Prostate gland (tissue), 2 donors: ENCODE measurements at regions not wholly inside any gene's neighbourhood (a gene's known extent, or its start where the extent isn't known, plus 50 kb on each side); places are given as distances from the start of the nearest gene placed in this dataset.

Experiments used
- DNase-seq: peaks from one replicate; pipeline ENCODE4 v3.0.0-alpha.2; 2019; ENCODE audit warnings: low spot score
- H3K27ac ChIP-seq, 2 donors: fragments of 200-600 bp; sonication (generic); 2 replicates each; pipeline ENCODE4 v1.5.1; 2017 to 2019
- H3K27me3 ChIP-seq: fragments of 200-600 bp; sonication (generic); replicated peaks from 2 replicates; pipeline ENCODE4 v1.5.1; 2019; ENCODE audit not compliant: insufficient read depth
- H3K36me3 ChIP-seq, 2 donors: fragments of 200-600 bp; sonication (generic); 1 replicate in 1 of 2; 2 replicates in 1 of 2; pipeline versions ENCODE4 v1.5.1 to v1.8.1; 2017 to 2019
- H3K4me1 ChIP-seq: fragments of 200-600 bp; sonication (generic); replicated peaks from 2 replicates; pipeline ENCODE4 v1.5.1; 2019
- H3K4me3 ChIP-seq, 2 donors: fragments of 200-600 bp; sonication (generic); 2 replicates each; pipeline ENCODE4 v1.5.1; 2017 to 2019
- H3K9me3 ChIP-seq: fragments of 200-600 bp; sonication (generic); 2 replicates; pipeline ENCODE4 v1.5.1; 2017
- CTCF ChIP-seq, 4 experiments: fragments of 200-600 bp in 2 of 4; fragments of 450-650 bp in 2 of 4; sonication (generic) in 2 of 4; IDR thresholded peaks; 1 replicate in 3 of 4; 2 replicates in 1 of 4; pipeline ENCODE4 v1.5.1; 2016 to 2019; ENCODE audit warnings: antibody characterized with exemption in 4 of 4, mild to moderate bottlenecking in 2 of 4, moderate library complexity in 2 of 4
- POLR2A ChIP-seq: fragments of 450-650 bp; IDR thresholded peaks from one replicate; pipeline ENCODE4 v1.6.1; 2016; ENCODE audit warnings: antibody characterized with exemption, mild to moderate bottlenecking
- POLR2AphosphoS5 ChIP-seq: sonication (generic); formaldehyde crosslinking; IDR thresholded peaks from one replicate; pipeline ENCODE4 v1.6.1; 2017; ENCODE audit warnings: antibody characterized with exemption
- WGBS: methylation state at CpG from one replicate; pipeline ENCODE4 v1.1.5; 2018; 5-methylcytosine and 5-hydroxymethylcytosine counted together
- intact Hi-C: fragments of 100-400 bp; cut with DNase I; formaldehyde crosslinking; loops from one replicate; pipeline ENCODE4 v1.14.2; 2022

DNA sequence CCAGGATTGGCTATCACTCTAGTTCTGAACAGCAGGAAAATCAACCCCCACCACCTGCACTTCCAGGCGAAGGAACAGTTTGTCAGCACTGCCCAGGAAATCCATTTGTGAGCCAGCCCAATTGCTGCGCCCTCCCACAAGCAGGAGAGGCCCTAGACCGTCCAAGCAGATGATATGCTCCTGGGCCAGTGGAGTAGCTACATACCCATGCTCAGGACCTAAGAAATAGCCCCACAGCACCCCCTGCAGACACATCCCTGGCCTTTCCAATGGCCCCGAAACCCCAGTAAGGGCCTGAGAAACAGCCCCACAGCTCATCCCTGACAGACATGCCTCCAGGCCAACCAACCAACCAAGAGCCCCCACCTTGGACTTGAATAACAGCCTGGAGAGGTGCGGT, 111.5 kb upstream of the ZC3H11B start:
- Histone ChIP-seq H3K27ac (no peak overlapping the region), H3K36me3 (no peaks in the 10 kb centered on the region), H3K9me3 (no peaks in the 10 kb centered on the region), H3K27me3 (no peaks in the 10 kb centered on the region), H3K4me1 (no peaks in the 10 kb centered on the region), H3K4me3 (no peak overlapping the region)
- no peak for DNase-seq
- no peak for TF ChIP-seq POLR2AphosphoS5
- no peak for TF ChIP-seq CTCF (IDR thresholded peaks at IDR 0.05)
- TF ChIP-seq POLR2A = no peak
- 95% methylated on average over 5 of the region's 5 CpGs for WGBS
- intact Hi-C loops = no loop called here

DNA sequence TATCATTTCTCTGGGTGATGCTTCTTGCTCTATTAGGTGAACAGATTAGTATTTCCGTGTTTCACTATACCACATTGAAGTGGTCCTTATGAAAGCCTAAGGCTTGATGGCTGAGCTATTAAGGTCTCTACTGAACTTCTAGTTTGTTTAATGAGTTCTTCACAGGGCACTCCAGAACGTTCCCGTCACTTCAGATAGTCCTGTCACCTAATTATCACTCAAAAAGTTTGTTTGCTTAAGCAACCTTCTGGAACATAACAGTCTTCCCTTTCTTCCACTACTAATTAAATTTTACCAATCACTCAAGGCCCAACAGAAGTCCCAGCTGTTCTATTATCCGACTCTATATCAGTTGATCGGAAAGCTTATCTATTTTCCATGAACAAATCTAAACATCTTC, 104.6 kb upstream of the ZC3H11B start:
- 78% methylated on average over 5 of the region's 5 CpGs for WGBS
- Histone ChIP-seq H3K9me3 (no peaks in the 10 kb centered on the region), H3K4me3 (no peak overlapping the region), H3K27me3 (no peaks in the 10 kb centered on the region), H3K36me3 (no peaks in the 10 kb centered on the region), H3K4me1 (no peaks in the 10 kb centered on the region), H3K27ac (no peak overlapping the region)
- intact Hi-C loops = no loop called here
- no peak for DNase-seq
- TF ChIP-seq POLR2AphosphoS5 = no peak
- no peak for TF ChIP-seq CTCF (IDR thresholded peaks at IDR 0.05)
- no peak for TF ChIP-seq POLR2A

DNA sequence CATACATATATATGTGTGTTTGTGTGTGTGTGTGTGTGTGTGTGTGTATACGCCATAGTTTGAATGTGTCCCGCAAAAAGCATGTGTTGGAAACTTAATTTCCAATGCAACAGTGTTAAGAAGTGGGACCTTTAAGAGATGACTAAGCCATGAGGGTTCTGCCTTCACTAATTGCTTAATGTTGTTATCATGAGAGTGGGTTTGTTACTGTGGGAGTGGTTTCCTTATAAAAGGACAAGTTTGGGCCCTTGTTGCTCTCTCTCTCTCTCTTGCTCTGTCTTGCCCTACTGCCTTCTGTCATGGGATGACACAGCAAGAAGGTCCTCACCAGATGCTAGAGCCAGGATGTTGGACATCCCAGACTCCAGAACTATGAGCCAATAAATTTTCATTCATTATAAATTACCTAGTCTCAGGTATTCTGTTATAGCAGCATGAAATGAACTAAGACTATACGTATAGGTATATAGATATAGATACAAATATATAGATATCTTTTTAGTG, 103.8 kb upstream of the ZC3H11B start:
- no peak for DNase-seq
- intact Hi-C loops = no loop called here
- Histone ChIP-seq H3K27me3 (no peaks in the 10 kb centered on the region), H3K27ac (no peak overlapping the region), H3K9me3 (no peaks in the 10 kb centered on the region), H3K4me1 (no peaks in the 10 kb centered on the region), H3K4me3 (no peak overlapping the region), H3K36me3 (no peaks in the 10 kb centered on the region)
- WGBS = 98% methylated on average over 3 of the region's 3 CpGs
- TF ChIP-seq CTCF (IDR thresholded peaks at IDR 0.05) = no peak
- no peak for TF ChIP-seq POLR2A
- no peak for TF ChIP-seq POLR2AphosphoS5

DNA sequence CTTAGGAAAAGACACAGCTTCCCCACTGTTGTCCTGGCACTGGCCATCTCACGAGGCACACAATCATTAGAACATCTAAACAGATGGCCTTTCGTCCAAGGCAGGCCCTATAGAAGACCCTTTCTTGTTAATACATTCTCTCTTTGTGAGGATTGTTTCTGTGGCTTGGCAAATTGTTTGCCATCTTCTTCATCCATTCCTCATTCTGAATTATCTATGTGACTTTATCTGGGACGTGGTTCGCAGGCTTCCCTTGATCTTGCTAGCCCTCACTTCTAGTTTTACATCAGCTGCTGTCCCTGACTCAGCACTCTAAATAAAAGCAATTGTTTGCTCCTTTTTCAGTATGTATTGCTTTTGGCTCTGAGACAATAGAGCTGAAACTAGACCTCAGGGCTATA, 101.1 kb upstream of the ZC3H11B start:
- Histone ChIP-seq H3K36me3 (no peaks in the 10 kb centered on the region), H3K27ac (no peak overlapping the region), H3K9me3 (no peaks in the 10 kb centered on the region), H3K4me3 (no peak overlapping the region), H3K27me3 (no peaks in the 10 kb centered on the region), H3K4me1 (no peaks in the 10 kb centered on the region)
- no peak for DNase-seq
- intact Hi-C loops = no loop called here
- TF ChIP-seq POLR2A (no peak), POLR2AphosphoS5 (no peak), CTCF (IDR thresholded peaks at IDR 0.05) (no peak)
- WGBS = 48% methylated on average over 4 of the region's 4 CpGs

- intact Hi-C loops = no loop called here
- H3K36me3 ChIP-seq = no peaks in the 10 kb centered on the region
- no peak for TF ChIP-seq POLR2A
- TF ChIP-seq CTCF (IDR thresholded peaks at IDR 0.05) = no peak
- no peak for TF ChIP-seq POLR2AphosphoS5
- no peak overlapping the region for H3K4me3 ChIP-seq
- H3K4me1 ChIP-seq = no peaks in the 10 kb centered on the region
- no peaks in the 10 kb centered on the region for H3K9me3 ChIP-seq
- DNase-seq = no peak
- WGBS = 64% methylated on average over 4 of the region's 4 CpGs
- H3K27ac ChIP-seq = no peak overlapping the region
- H3K27me3 ChIP-seq = no peaks in the 10 kb centered on the region
Observed at GRCh38 chr1:219712506-219712905, 99.6 kb upstream of the ZC3H11B start.
